Activated T-helper 17 cell treated with anti-CD3 and anti-CD28 coated beads, Interleukin-2, amount 50 U/mL, for 72 hours (primary cell): ENCODE measurements at regions not wholly inside any gene's neighbourhood (a gene's known extent, or its start where the extent isn't known, plus 50 kb on each side); places are given as distances from the start of the nearest gene placed in this dataset.
"Not testable (repeated sequence)": the region's sequence is repeated elsewhere in the genome, so short reads cannot be mapped to it uniquely, and the experiment has no call there.

Experiments
- ATAC-seq: fragments of 150-1000 bp; cut with Tn5 transposase; replicated peaks from 2 replicates; pipeline ENCODE4 v1.10.0; 2021; ENCODE audit warnings: mild to moderate bottlenecking, moderate library complexity
- H3K27ac Mint-ChIP-seq: one replicate; pipeline ENCODE4 v1.8.0; 2022; ENCODE audit warnings: mixed read lengths
- H3K27me3 Mint-ChIP-seq: one replicate; pipeline ENCODE4 v1.8.0; 2022; ENCODE audit warnings: mixed read lengths
- H3K36me3 Mint-ChIP-seq: one replicate; pipeline ENCODE4 v1.8.0; 2022; ENCODE audit warnings: low read depth, mild to moderate bottlenecking, mixed read lengths
- H3K4me1 Mint-ChIP-seq: one replicate; pipeline ENCODE4 v1.8.0; 2022; ENCODE audit warnings: mixed read lengths
- H3K4me3 Mint-ChIP-seq: one replicate; pipeline ENCODE4 v1.8.0; 2022; ENCODE audit warnings: mild to moderate bottlenecking, mixed read lengths
- H3K9me3 Mint-ChIP-seq: one replicate; pipeline ENCODE4 v1.8.0; 2022; ENCODE audit warnings: mixed read lengths

GRCh38 chr12:128091951-128092382 is 175.0 kb upstream of the TMEM132C start:
- Mint-ChIP-seq H3K4me3 (no peak overlapping the region), H3K27ac (no peak overlapping the region), H3K9me3 (peaks cover 5% of the 10 kb centered on the region), H3K4me1 (no peaks in the 10 kb centered on the region), H3K27me3 (no peaks in the 10 kb centered on the region), H3K36me3 (no peaks in the 10 kb centered on the region)
- ATAC-seq: no peak

GRCh38 chr12:128098730-128099129 is 168.2 kb upstream of the TMEM132C start:
- no peaks in the 10 kb centered on the region for H3K36me3 Mint-ChIP-seq
- no peaks in the 10 kb centered on the region for H3K27me3 Mint-ChIP-seq
- H3K4me1 Mint-ChIP-seq: no peaks in the 10 kb centered on the region
- peaks cover 7% of the 10 kb centered on the region for H3K9me3 Mint-ChIP-seq
- no peak overlapping the region for H3K27ac Mint-ChIP-seq
- no peak overlapping the region for H3K4me3 Mint-ChIP-seq
- no peak for ATAC-seq

DNA sequence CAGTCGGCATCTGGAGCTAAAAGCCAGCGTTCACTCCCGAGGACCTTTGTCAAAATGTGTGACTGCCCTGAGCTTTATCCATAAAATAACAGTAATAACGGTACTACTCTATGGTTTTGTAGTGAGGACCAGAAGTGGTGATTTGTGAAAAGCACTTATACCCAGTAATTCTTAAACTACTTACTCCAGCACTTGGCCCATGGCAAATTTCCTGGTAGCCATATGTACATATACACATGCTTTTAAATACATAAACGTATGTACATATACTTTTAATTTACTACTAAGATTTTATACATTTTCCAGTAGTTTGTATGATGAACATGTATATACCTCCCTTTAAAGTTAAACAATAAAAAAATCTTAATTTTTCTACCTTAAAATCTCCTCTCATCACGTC is 163.8 kb upstream of the TMEM132C start:
- Mint-ChIP-seq H3K27me3 (no peaks in the 10 kb centered on the region), H3K9me3 (peaks cover 7% of the 10 kb centered on the region), H3K36me3 (no peaks in the 10 kb centered on the region), H3K27ac (no peak overlapping the region), H3K4me1 (no peaks in the 10 kb centered on the region), H3K4me3 (no peak overlapping the region)
- ATAC-seq: no peak

GRCh38 chr12:128109236-128109635 is 157.7 kb upstream of the TMEM132C start:
- Mint-ChIP-seq H3K36me3 (no peaks in the 10 kb centered on the region), H3K27ac (no peak overlapping the region), H3K9me3 (peaks cover 3% of the 10 kb centered on the region), H3K4me3 (no peak overlapping the region), H3K4me1 (no peaks in the 10 kb centered on the region), H3K27me3 (no peaks in the 10 kb centered on the region)
- no peak for ATAC-seq

DNA sequence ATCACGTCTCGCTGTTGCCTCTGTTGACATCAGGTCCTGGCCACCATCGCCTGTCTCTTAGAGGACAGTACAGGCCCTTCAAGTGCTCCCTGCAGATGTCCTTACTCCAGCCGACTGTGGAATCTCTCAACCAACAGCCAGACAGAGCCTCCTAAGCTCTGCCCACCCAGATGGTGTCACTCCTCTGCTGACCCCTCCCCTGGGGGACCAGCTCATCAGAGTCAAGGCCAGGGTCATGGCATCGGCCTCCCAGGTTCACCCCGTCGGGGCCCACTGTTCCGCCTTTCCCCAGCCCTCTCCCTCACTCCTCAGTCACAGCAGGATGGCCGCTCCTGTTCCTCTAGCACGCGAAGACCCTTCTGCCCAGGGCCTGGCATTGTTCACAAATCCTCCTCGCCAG is 157.3 kb upstream of the TMEM132C start:
- H3K4me1 Mint-ChIP-seq: no peaks in the 10 kb centered on the region
- no peak overlapping the region for H3K27ac Mint-ChIP-seq
- H3K4me3 Mint-ChIP-seq: no peak overlapping the region
- no peaks in the 10 kb centered on the region for H3K36me3 Mint-ChIP-seq
- no peaks in the 10 kb centered on the region for H3K27me3 Mint-ChIP-seq
- peaks cover 5% of the 10 kb centered on the region for H3K9me3 Mint-ChIP-seq
- no peak for ATAC-seq

- Mint-ChIP-seq H3K4me1 (no peaks in the 10 kb centered on the region), H3K36me3 (no peaks in the 10 kb centered on the region), H3K27me3 (no peaks in the 10 kb centered on the region), H3K9me3 (peaks cover 8% of the 10 kb centered on the region), H3K4me3 (no peak overlapping the region), H3K27ac (no peak overlapping the region)
- no peak for ATAC-seq
Observed at GRCh38 chr12:128111333-128111732, 155.6 kb upstream of the TMEM132C start.

GRCh38 chr12:128111951-128112350 is 155.0 kb upstream of the TMEM132C start:
- no peaks in the 10 kb centered on the region for H3K36me3 Mint-ChIP-seq
- no peaks in the 10 kb centered on the region for H3K27me3 Mint-ChIP-seq
- H3K4me1 Mint-ChIP-seq: no peaks in the 10 kb centered on the region
- no peak overlapping the region for H3K4me3 Mint-ChIP-seq
- no peak for ATAC-seq
- peaks cover 8% of the 10 kb centered on the region for H3K9me3 Mint-ChIP-seq
- H3K27ac Mint-ChIP-seq: no peak overlapping the region

GRCh38 chr12:128113250-128113649 is 153.7 kb upstream of the TMEM132C start:
- H3K9me3 Mint-ChIP-seq, H3K27ac Mint-ChIP-seq, H3K4me1 Mint-ChIP-seq, H3K27me3 Mint-ChIP-seq, H3K4me3 Mint-ChIP-seq, H3K36me3 Mint-ChIP-seq, ATAC-seq: not testable (repeated sequence)

DNA sequence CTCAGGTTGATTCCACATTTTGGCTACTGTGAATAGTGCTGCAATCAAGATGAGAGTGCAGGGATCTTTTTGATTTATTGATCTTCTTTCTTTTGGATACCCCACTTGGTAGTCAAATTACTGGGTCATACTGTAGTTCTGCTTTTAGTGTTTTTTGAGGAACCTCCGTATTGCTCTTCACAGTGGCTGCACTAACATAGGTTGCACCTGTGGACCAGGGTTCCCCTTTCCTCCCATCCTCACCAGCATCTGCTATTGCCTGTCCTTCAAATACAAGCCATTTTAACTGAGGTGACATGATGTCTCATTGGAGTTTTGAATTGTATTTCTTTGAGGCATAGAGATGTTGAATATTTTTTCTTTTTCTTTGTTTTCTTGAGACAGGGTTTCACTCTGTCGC is 152.5 kb upstream of the TMEM132C start:
- Mint-ChIP-seq H3K9me3 (peaks cover 8% of the 10 kb centered on the region), H3K4me3 (no peak overlapping the region), H3K27ac (no peak overlapping the region), H3K36me3 (no peaks in the 10 kb centered on the region), H3K4me1 (no peaks in the 10 kb centered on the region), H3K27me3 (no peaks in the 10 kb centered on the region)
- no peak for ATAC-seq

DNA sequence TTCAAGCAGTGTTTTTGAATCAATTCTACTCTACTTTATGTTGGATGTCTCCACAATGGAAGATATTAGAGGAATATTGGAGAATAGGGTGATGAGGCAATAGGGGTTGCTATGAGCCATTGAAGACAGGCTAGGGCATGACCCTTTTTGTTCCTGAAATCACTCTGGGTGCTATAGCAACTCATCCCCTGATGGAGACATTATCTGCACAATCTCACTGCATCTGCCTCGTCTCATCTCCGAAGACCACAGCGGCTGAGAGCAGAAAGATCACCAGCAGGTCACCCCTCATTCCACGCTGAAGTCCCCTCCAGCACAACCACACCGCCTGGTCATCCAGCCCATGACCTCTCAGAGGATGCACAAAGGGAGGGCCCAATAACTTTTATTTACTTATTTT is 150.4 kb upstream of the TMEM132C start:
- Mint-ChIP-seq H3K27me3 (no peaks in the 10 kb centered on the region), H3K27ac (no peak overlapping the region), H3K4me1 (no peaks in the 10 kb centered on the region), H3K9me3 (peaks cover 8% of the 10 kb centered on the region), H3K4me3 (no peak overlapping the region), H3K36me3 (no peaks in the 10 kb centered on the region)
- ATAC-seq: no peak

GRCh38 chr12:128120035-128120434 is 146.9 kb upstream of the TMEM132C start:
- Mint-ChIP-seq H3K36me3 (no peaks in the 10 kb centered on the region), H3K27ac (no peak overlapping the region), H3K27me3 (no peaks in the 10 kb centered on the region), H3K4me1 (no peaks in the 10 kb centered on the region), H3K9me3 (peaks cover 8% of the 10 kb centered on the region), H3K4me3 (no peak overlapping the region)
- ATAC-seq: no peak

DNA sequence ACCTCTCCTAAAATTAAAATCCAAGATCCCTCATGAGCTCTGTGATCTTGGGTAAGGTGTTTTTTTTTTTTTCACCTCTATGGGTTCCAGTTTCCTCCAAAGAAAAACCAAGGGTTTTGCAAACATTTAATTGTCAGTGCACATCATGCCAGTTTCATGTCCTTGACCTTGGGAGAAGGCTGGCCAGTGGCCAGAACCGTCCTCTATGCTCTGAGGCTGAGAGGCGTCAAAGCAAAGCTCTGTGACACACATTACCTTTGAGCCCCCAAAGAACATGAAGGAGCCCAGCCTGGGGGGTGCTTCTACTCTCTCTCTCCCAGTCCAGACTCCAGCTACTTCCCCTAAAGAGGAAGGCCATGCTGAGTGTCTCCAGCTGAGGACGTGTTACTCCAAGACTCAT is 145.5 kb upstream of the TMEM132C start:
- H3K9me3 Mint-ChIP-seq: peaks cover 4% of the 10 kb centered on the region
- no peaks in the 10 kb centered on the region for H3K4me1 Mint-ChIP-seq
- H3K4me3 Mint-ChIP-seq: no peak overlapping the region
- H3K27ac Mint-ChIP-seq: no peak overlapping the region
- H3K36me3 Mint-ChIP-seq: no peaks in the 10 kb centered on the region
- no peaks in the 10 kb centered on the region for H3K27me3 Mint-ChIP-seq
- no peak for ATAC-seq

DNA sequence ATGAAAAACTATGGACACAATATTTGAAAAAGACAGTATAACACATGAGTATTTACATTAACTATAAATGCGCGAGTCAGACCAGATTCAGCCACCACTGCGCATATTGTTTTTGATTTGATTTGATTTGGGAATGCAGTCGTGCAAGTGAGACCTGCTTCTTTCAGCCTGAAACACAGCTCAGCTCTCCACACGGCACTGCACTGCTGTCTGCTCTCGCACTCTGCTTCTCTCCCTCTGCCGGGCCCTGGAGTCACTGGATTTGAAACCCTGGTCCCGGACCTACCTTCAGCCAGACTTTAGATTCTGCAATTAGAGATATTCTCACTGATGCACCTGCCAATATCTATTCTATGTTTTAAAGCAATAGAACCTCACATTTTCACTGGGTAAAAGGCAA is 143.9 kb upstream of the TMEM132C start:
- H3K4me3 Mint-ChIP-seq: no peak overlapping the region
- no peaks in the 10 kb centered on the region for H3K27me3 Mint-ChIP-seq
- H3K4me1 Mint-ChIP-seq: no peaks in the 10 kb centered on the region
- no peak for ATAC-seq
- H3K27ac Mint-ChIP-seq: no peak overlapping the region
- peaks cover 8% of the 10 kb centered on the region for H3K9me3 Mint-ChIP-seq
- no peaks in the 10 kb centered on the region for H3K36me3 Mint-ChIP-seq

DNA sequence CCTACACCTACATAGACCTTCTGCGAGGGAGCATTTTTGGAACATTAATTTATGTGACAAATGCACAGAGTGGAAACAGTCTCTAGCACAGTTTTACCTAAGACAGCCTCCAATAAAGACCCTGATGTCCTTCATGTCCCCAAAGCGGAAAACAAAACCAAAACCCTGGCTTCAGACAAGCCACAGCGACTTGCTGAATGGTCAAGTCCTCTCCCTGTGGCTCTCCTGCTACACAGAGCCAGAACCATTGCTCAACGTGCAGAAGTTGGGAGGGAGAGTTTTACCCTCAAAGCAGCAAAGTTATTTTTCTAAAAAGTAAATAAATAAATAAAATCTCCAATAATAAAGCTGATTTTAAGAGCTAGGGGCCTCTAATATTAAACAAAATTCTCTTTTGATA is 135.0 kb upstream of the TMEM132C start:
- H3K4me3 Mint-ChIP-seq: no peak overlapping the region
- no peak for ATAC-seq
- peaks cover 16% of the 10 kb centered on the region for H3K9me3 Mint-ChIP-seq
- H3K4me1 Mint-ChIP-seq: no peaks in the 10 kb centered on the region
- no peaks in the 10 kb centered on the region for H3K36me3 Mint-ChIP-seq
- no peak overlapping the region for H3K27ac Mint-ChIP-seq
- no peaks in the 10 kb centered on the region for H3K27me3 Mint-ChIP-seq

DNA sequence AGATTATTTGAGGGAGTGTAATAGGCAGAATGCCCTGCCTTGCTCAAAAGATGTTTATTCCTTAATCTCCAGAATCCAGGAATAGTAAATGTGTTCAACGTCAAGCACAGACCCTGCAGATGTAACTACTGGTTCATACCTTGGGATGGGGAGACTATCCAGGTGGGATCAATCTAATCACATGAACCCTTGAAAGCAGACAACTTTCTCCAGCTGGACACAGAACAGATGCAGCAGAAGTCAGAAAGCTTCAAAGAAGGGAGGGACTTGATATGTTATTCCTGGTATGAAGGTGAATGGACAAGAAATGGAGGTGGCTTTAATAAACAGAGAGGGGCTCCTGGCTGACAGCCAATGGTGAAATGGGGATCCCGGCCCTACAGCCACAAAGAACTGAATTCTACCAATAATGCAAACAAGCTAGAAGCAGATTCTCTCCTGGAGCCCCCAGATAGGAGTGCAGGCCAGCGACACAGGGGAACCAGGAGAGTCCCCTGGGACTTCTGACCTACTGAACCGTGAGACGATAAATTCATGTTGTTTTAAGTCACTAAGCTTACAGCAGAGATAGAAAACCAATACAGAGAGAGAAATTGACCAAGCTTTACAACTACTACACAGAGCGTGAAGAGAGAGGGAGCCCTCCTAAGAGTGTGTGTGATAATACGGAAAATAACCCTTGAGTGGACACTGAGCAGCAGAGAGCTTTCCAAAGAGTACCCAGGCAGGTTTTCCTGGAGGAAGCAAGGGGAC is 133.5 kb upstream of the TMEM132C start:
- H3K27me3 Mint-ChIP-seq: no peaks in the 10 kb centered on the region

DNA sequence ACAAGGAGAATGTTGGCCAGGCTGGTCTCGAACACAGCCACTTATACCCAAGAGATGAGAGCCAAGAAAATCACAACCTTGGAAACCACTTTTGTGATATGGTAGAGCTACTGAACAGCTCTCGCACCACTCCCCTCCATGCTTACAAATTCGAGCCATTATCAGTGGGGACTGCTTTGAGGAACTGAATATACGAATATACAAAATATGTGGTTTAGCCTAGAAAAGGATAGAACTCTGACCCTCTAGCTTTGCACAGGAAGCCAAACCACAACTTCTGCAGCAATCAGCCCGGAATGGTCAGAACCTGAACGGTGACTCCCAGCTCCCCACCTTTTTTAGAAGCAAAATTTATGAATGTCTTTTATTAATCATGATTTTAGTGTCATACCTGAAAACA is 129.8 kb upstream of the TMEM132C start:
- no peak overlapping the region for H3K27ac Mint-ChIP-seq
- ATAC-seq: no peak
- no peaks in the 10 kb centered on the region for H3K36me3 Mint-ChIP-seq
- no peaks in the 10 kb centered on the region for H3K4me1 Mint-ChIP-seq
- H3K27me3 Mint-ChIP-seq: no peaks in the 10 kb centered on the region
- peaks cover 13% of the 10 kb centered on the region for H3K9me3 Mint-ChIP-seq
- H3K4me3 Mint-ChIP-seq: no peak overlapping the region

More for the DNA sequence above, 133.5 kb upstream of the TMEM132C start:
- H3K36me3 Mint-ChIP-seq: no peaks in the 10 kb centered on the region
- no peak overlapping the region for H3K4me3 Mint-ChIP-seq
- H3K9me3 Mint-ChIP-seq: peaks cover 13% of the 10 kb centered on the region
- no peak overlapping the region for H3K27ac Mint-ChIP-seq
- no peaks in the 10 kb centered on the region for H3K4me1 Mint-ChIP-seq
- ATAC-seq: no peak
